ENCODE measurements at regions not wholly inside any gene's neighbourhood (a gene's known extent, or its start where the extent isn't known, plus 50 kb on each side); places are given as distances from the start of the nearest gene placed in this dataset.

DNA sequence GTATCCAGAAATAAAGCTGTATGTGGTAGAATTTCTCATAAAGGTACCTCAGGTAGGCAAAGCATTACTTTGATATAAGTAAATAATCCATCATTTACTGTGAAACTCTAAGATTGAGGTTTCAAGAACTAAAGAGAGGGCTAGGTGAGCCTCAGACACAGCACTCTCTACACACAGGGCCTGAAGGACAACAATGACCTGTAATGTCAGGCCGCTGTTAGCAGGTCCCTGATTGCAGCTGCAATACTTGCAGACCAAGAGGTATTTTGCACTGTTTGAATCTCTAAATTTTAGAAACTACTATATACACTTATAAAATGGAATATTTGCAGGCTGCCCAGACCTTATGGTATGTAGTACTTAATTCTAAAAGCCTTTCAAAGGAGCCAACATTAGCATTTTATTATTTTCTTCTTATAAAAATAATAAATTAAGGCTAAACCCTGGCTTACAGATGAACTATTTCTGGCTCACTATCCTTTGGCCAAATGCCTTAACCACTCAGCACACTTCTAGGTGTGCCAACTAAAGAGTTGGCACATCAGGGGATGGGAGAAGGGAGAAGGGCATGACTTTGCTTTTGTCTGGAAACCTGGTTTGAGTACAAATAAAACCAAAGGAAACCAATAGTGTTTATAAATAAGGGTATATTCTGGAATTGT is 66.7 kb upstream of the SLC39A10 start:
- DNase-seq (ENCODE audit: low spot score), result no peak
- TF ChIP-seq, protein P1, sequence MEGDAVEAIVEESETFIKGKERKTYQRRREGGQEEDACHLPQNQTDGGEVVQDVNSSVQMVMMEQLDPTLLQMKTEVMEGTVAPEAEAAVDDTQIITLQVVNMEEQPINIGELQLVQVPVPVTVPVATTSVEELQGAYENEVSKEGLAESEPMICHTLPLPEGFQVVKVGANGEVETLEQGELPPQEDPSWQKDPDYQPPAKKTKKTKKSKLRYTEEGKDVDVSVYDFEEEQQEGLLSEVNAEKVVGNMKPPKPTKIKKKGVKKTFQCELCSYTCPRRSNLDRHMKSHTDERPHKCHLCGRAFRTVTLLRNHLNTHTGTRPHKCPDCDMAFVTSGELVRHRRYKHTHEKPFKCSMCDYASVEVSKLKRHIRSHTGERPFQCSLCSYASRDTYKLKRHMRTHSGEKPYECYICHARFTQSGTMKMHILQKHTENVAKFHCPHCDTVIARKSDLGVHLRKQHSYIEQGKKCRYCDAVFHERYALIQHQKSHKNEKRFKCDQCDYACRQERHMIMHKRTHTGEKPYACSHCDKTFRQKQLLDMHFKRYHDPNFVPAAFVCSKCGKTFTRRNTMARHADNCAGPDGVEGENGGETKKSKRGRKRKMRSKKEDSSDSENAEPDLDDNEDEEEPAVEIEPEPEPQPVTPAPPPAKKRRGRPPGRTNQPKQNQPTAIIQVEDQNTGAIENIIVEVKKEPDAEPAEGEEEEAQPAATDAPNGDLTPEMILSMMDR (IDR thresholded peaks at IDR 0.05; ENCODE audit: extremely low read depth, insufficient read depth, missing control alignments), result no peak
- in situ Hi-C loops (cut with MboI; ENCODE audit: low pct_unique_long_range_greater_than_20kb, low sequenced_read_pairs, unreplicated experiment), result no loop called here

DNA sequence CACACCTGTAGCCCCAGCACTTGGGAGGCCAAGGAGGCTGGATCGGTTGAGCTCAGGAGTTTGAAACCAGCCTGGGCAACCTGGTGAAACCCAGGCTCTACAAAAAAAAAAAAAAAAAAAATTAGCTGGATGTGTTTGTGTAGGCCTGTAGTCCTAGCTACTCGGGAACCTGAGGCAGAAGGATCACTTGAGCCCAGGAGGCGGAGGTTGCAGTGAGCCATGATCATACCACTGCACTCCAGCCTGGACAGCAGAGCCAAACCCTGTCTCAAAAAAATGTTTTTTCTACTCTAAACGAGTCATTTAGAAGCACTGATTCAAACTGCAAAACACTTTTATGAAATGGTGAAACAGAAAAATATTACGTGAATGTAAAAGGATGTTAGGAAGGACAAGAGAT is 69.1 kb upstream of the SLC39A10 start:
- TF ChIP-seq, protein P1 (IDR thresholded peaks at IDR 0.05; ENCODE audit: extremely low read depth, insufficient read depth, missing control alignments), result no peak
- no peak for DNase-seq (ENCODE audit: low spot score)
- in situ Hi-C loops (cut with MboI; ENCODE audit: low pct_unique_long_range_greater_than_20kb, low sequenced_read_pairs, unreplicated experiment), result no loop called here

DNA sequence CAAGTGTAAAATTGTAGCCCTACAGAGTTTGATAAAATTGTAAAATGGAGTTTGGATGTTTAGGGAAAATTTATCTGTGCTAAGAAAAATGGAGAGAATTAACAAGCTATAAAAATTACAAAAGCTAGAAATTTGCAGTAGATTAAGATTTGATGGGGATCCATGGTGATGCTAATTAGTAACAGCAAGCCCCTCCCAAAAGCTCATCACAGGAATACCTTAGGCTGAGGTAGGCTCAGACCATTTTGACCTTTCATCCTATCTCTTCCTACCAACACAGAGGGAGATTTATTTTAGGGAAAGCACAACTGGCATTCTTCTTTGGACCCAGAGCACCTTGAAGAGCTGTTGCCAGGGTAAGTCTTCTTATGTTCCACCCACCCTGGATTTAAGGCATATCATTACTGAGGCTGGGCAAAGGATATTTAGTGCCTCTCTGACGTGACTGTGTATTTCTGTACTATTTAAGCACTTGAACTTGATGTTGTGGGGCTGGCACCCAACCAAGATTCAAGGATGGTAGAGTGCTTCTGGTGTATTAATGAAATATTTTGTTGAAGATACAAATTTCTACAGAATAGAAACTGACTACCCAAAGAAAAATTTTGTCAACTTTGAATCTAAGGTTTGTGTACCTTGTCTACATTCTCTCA is 70.8 kb upstream of the SLC39A10 start:
- in situ Hi-C loops (cut with MboI; ENCODE audit: low pct_unique_long_range_greater_than_20kb, low sequenced_read_pairs, unreplicated experiment), result no loop called here
- DNase-seq (ENCODE audit: low spot score), result no peak
- TF ChIP-seq, protein P1 (IDR thresholded peaks at IDR 0.05; ENCODE audit: extremely low read depth, insufficient read depth, missing control alignments), result no peak

DNA sequence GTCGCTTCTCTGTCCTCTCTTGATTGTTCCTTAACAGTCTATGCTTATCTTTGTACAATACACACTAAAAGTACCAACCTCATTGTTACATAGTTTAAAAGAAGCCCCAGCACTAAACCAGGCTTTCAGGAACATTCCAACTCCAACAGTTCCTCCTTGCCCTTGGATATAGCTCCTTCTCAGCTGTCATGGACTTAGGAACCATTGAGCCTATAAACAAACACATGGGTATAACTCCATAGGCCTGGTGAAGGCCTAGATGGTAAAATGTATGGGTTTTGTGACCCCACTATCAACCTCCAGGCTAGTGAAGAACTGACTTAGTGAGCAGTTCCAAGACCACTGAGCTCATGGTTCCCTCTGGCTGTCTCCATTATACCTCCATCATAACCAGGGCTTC is 74.8 kb upstream of the SLC39A10 start:
- TF ChIP-seq, protein P1 (IDR thresholded peaks at IDR 0.05; ENCODE audit: extremely low read depth, insufficient read depth, missing control alignments), result no peak
- DNase-seq (ENCODE audit: low spot score), result no peak
- in situ Hi-C loops (cut with MboI; ENCODE audit: low pct_unique_long_range_greater_than_20kb, low sequenced_read_pairs, unreplicated experiment), result no loop called here

DNA sequence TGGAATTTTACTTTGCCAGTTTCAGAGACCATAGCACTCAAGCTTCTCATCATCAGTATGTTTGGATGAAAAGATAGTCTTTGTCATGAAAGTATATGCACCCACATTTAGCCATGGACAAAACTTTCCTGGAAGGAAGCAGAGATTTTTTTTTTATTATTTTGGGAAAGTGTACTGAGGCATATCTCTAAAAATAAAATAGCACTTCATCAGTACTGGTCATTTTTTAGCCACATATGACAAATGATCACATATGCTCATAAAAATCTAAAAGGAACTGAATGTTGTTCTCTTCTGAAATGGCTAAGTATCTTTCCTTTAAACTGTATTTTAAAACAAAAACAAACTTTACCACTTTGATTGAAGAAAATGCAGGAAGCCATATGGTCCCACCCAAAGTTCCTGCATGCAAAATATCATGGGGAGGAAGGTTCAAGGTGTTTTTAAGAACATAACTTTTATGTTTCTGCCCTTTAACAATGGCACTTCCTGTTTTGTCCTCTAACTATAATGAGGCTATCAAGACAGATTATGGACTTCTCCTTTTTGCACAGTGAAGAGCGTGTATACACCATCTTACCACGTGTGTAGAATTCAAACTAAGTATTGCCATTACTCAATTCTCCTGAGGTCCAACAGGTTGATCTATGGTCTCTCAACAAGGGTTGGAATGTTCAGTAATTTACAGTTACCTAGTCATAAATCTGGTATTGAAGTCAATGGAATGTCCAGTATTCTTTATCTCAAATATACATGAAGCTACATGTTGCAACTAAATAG is 77.1 kb upstream of the SLC39A10 start:
- in situ Hi-C loops (cut with MboI; ENCODE audit: low pct_unique_long_range_greater_than_20kb, low sequenced_read_pairs, unreplicated experiment), result no loop called here
- no peak for DNase-seq (ENCODE audit: low spot score)
- TF ChIP-seq, protein P1 (IDR thresholded peaks at IDR 0.05; ENCODE audit: extremely low read depth, insufficient read depth, missing control alignments), result no peak

DNA sequence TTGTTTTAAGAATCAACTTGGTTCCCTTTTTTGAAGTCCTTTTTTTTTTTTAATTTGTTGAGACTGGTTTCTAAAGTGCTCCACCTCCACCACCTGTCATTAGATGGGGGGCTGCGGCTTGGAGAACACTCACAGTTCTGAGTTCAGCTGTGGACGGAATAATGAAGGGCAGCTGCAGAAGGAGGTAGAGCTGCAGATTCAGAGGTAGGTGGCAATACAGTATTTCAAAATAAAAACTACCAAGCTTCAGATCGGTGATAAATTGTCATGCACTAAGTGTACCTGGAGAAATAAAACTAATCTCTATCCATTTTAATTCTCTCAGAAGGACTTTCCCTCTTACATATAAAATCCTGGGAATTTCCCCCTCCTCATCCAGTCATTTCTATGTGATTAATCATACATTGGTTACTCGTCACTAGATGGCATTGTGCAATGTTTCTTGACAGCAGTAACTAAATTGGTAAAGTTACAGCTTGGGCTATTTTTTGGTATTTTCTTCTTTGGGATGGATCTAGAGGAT is 81.1 kb upstream of the SLC39A10 start:
- DNase-seq (ENCODE audit: low spot score), result peak; percentile 34
- TF ChIP-seq, protein P1 (IDR thresholded peaks at IDR 0.05; ENCODE audit: extremely low read depth, insufficient read depth, missing control alignments), result peak; percentile 49
- in situ Hi-C loops (cut with MboI; ENCODE audit: low pct_unique_long_range_greater_than_20kb, low sequenced_read_pairs, unreplicated experiment), result no loop called here
